Esophagus squamous epithelium (tissue), 5 donors: ENCODE measurements at regions not wholly inside any gene's neighbourhood (a gene's known extent, or its start where the extent isn't known, plus 50 kb on each side); places are given as distances from the start of the nearest gene placed in this dataset.

Experiments
- DNase-seq: peaks from one replicate; lab custom pipeline; 2025; lab: John Stamatoyannopoulos, UW
- H3K27ac ChIP-seq, 4 donors: fragments of 200-600 bp; sonication (generic); one replicate each; pipeline ENCODE4 v1.5.1; 2016 to 2019; ENCODE audit warnings: mild to moderate bottlenecking in 1 of 4
- H3K27me3 ChIP-seq, 4 donors: fragments of 200-600 bp; sonication (generic); 1 replicate in 3 of 4; 2 replicates in 1 of 4; pipeline versions ENCODE4 v1.5.1 to v1.6.0; 2017 to 2021; ENCODE audit warnings: antibody characterized with exemption in 1 of 4
- H3K36me3 ChIP-seq, 3 donors: fragments of 200-600 bp; sonication (generic); one replicate each; pipeline ENCODE4 v1.5.1; 2016 to 2019
- H3K4me1 ChIP-seq, 3 donors: fragments of 200-600 bp; sonication (generic); one replicate each; pipeline ENCODE4 v1.5.1; 2017 to 2019
- H3K4me3 ChIP-seq, 4 donors: fragments of 200-600 bp; sonication (generic); 1 replicate in 3 of 4; 2 replicates in 1 of 4; pipeline ENCODE4 v1.5.1; 2016 to 2019; ENCODE audit warnings: mild to moderate bottlenecking in 2 of 4, moderate library complexity in 1 of 4
- H3K9me3 ChIP-seq, 3 donors: fragments of 200-600 bp; sonication (generic); one replicate each; pipeline ENCODE4 v1.5.1; 2016 to 2019
- CTCF ChIP-seq, 6 experiments: fragments of 450-650 bp in 4 of 6; fragments of 200-600 bp in 2 of 6; sonication (generic) in 2 of 6; IDR thresholded peaks; one replicate each; pipeline ENCODE4 v1.5.1; 2016 to 2019; ENCODE audit warnings: antibody characterized with exemption in 6 of 6, mild to moderate bottlenecking in 4 of 6, moderate library complexity in 4 of 6
- POLR2A ChIP-seq, 4 donors: fragments of 450-650 bp; IDR thresholded peaks; one replicate each; pipeline ENCODE4 v1.6.1; 2017; ENCODE audit warnings: antibody characterized with exemption in 4 of 4, mild to moderate bottlenecking in 4 of 4, moderate library complexity in 3 of 4
- WGBS, 2 donors: methylation state at CpG; one replicate each; pipeline ENCODE4 v1.1.5; 2018; 5-methylcytosine and 5-hydroxymethylcytosine counted together
- intact Hi-C: fragments of 100-400 bp; cut with DNase I; formaldehyde crosslinking; loops from one replicate; pipeline ENCODE4 v1.15.0; 2022
- donor health status: DM: yes; HTN: yes; CAD: no.

GRCh38 chr19:28988066-28988465 lies 224.9 kb downstream of the UQCRFS1 start:
- no peak for TF ChIP-seq POLR2A (IDR thresholded peaks at IDR 0.05)
- TF ChIP-seq CTCF (IDR thresholded peaks at IDR 0.05) = no peak
- intact Hi-C loops = no loop called here
- no peak for DNase-seq
- Histone ChIP-seq H3K27ac (no peak overlapping the region), H3K4me3 (no peak overlapping the region), H3K27me3 (no peaks in the 10 kb centered on the region), H3K9me3 (peaks cover 0 to 5% (median 0%) of the 10 kb centered on the region in 3 donors), H3K4me1 (no peaks in the 10 kb centered on the region), H3K36me3 (no peaks in the 10 kb centered on the region)
- WGBS, 2 donors = 100% methylated on average over 1 of the region's 1 CpG

DNA sequence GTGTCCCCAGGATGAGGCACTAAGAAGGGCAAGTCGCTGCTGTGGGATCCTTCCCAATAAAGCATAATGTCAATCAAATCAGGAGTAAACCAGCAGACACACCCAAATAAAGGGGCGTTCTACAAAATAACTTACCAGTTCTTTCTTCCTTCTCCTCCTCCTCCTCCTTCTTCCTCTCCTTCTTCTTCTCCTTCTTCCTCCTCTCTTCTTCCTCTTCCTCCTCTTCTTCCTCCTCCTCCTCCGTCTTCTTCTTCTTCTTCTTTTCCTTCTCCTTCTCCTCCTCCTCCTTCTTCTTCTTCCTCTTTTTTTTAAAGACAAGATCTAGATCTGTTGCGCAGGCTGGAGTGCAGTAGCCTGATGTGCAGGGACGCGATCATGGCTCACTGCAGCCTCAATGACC lies 225.8 kb downstream of the UQCRFS1 start:
- intact Hi-C loops = no loop called here
- DNase-seq = no peak
- no peaks in the 10 kb centered on the region for H3K27me3 ChIP-seq
- no peak overlapping the region for H3K27ac ChIP-seq
- no peaks in the 10 kb centered on the region for H3K36me3 ChIP-seq
- WGBS, 2 donors = 67 to 78% methylated on average over 5 to 6 of the region's 6 CpGs
- H3K4me3 ChIP-seq = no peak overlapping the region
- no peaks in the 10 kb centered on the region for H3K9me3 ChIP-seq
- TF ChIP-seq POLR2A (IDR thresholded peaks at IDR 0.05) (no peak), CTCF (IDR thresholded peaks at IDR 0.05) (no peak)
- no peaks in the 10 kb centered on the region for H3K4me1 ChIP-seq

- 51 to 70% methylated on average over 5 to 8 of the region's 8 CpGs for WGBS, 2 donors
- no peak for TF ChIP-seq POLR2A (IDR thresholded peaks at IDR 0.05)
- intact Hi-C loops = no loop called here
- H3K27ac ChIP-seq = no peak overlapping the region
- H3K4me3 ChIP-seq = no peak overlapping the region
- DNase-seq = no peak
- H3K27me3 ChIP-seq = peaks cover 0 to 9% (median 0%) of the 10 kb centered on the region in 4 donors
- no peaks in the 10 kb centered on the region for H3K36me3 ChIP-seq
- no peaks in the 10 kb centered on the region for H3K9me3 ChIP-seq
- no peaks in the 10 kb centered on the region for H3K4me1 ChIP-seq
These were observed 227.8 kb downstream of the UQCRFS1 start for GRCh38 chr19:28985201-28985600.

DNA sequence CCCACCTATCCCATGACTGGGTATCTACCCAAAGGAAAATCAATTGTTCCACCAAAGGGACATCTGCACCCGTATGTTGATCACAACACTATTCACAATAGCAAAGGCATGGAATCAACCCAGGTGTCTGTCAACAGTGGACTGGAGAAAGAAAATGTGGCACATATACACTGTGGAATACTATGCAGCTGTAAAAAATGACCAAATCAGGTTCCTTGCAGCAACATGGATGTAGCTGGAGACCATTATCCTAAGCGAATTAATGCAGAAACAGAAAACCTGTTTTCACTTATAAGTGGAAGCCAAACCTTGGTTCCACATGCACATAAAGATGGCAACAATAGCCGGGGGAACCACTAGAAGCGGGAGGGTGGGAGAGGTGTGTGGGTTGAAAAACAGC lies 228.6 kb downstream of the UQCRFS1 start:
- intact Hi-C loops = no loop called here
- H3K36me3 ChIP-seq = no peaks in the 10 kb centered on the region
- DNase-seq = no peak
- peaks cover 0 to 9% (median 0%) of the 10 kb centered on the region in 4 donors for H3K27me3 ChIP-seq
- TF ChIP-seq POLR2A (IDR thresholded peaks at IDR 0.05) = no peak
- no peak overlapping the region for H3K4me3 ChIP-seq
- H3K9me3 ChIP-seq = no peaks in the 10 kb centered on the region
- no peaks in the 10 kb centered on the region for H3K4me1 ChIP-seq
- no peak overlapping the region for H3K27ac ChIP-seq
- WGBS, 2 donors = 87 to 90% methylated on average over 3 to 4 of the region's 4 CpGs

- no peak overlapping the region for H3K27ac ChIP-seq
- WGBS, 2 donors = 82 to 88% methylated on average over 6 of the region's 6 CpGs
These were observed 229.5 kb downstream of the UQCRFS1 start for GRCh38 chr19:28983430-28983829.

DNA sequence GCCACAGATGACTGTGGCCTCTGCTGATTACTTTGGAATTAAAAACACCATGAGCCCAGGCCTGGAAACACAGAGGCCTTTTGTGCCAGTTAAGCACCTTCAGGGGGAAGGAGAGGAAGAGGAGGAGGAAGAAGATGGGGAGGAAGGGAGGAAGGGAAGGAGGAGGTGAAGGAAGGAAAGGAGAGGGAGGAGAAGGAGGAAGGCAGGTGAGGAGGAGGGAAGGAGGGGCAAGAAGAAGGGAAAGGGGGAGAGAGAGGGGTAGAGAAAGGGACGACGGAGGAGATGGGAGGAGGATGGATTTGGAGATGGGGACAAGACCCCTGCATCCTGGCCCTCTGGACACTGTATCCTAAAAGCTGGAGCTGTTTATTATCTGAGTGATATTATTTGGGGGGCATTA lies 231.0 kb downstream of the UQCRFS1 start:
- H3K36me3 ChIP-seq = no peaks in the 10 kb centered on the region
- H3K27ac ChIP-seq = no peak overlapping the region
- no peaks in the 10 kb centered on the region for H3K9me3 ChIP-seq
- 84 to 85% methylated on average over 2 of the region's 2 CpGs for WGBS, 2 donors
- no peak for DNase-seq
- no peaks in the 10 kb centered on the region for H3K4me1 ChIP-seq
- peaks cover 0 to 9% (median 0%) of the 10 kb centered on the region in 4 donors for H3K27me3 ChIP-seq
- TF ChIP-seq POLR2A (IDR thresholded peaks at IDR 0.05) = no peak
- TF ChIP-seq CTCF (IDR thresholded peaks at IDR 0.05) = no peak
- intact Hi-C loops = no loop called here
- H3K4me3 ChIP-seq = no peak overlapping the region

More at GRCh38 chr19:28983430-28983829, 229.5 kb downstream of the UQCRFS1 start:
- TF ChIP-seq CTCF (IDR thresholded peaks at IDR 0.05) = no peak
- TF ChIP-seq POLR2A (IDR thresholded peaks at IDR 0.05) = no peak
- Histone ChIP-seq H3K36me3 (no peaks in the 10 kb centered on the region), H3K4me1 (no peaks in the 10 kb centered on the region), H3K27me3 (peaks cover 0 to 9% (median 0%) of the 10 kb centered on the region in 4 donors), H3K9me3 (no peaks in the 10 kb centered on the region), H3K4me3 (no peak overlapping the region)
- intact Hi-C loops = no loop called here
- no peak for DNase-seq
